ENCODE measurements at regions not wholly inside any gene's neighbourhood (a gene's known extent, or its start where the extent isn't known, plus 50 kb on each side); places are given as distances from the start of the nearest gene placed in this dataset.

DNA sequence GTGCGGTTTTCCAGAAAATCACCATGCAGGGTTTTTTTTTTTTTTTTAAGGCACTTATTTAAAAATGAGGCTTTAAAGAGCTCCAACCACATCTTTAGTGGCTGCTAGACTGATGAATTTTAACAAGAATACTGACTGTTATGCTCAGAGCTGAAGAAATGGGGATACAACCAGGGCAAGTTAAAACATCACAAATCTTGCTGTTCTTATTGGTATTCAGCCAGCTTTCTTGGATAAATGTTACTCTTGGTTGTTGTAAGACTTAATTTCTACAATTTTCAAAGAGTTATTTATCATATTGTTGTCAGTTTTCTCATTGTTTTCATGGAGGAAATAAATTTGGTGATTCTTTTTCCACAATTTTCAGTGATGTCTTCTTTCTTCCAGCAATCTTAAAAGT is 352.8 kb upstream of the FAM174A start:
- ChIA-PET CTCF (no interaction called here), POLR2A (no interaction called here)
- Mint-ChIP-seq H3K27ac (no peak overlapping the region), H3K4me1 (ENCODE audit: low read depth) (no peaks in the 10 kb centered on the region), H3K4me3 (no peak overlapping the region), H3K27me3 (no peaks in the 10 kb centered on the region), H3K36me3 (ENCODE audit: low read depth) (no peaks in the 10 kb centered on the region), H3K9me3 (no peaks in the 10 kb centered on the region)
- TF ChIP-seq, protein P1, sequence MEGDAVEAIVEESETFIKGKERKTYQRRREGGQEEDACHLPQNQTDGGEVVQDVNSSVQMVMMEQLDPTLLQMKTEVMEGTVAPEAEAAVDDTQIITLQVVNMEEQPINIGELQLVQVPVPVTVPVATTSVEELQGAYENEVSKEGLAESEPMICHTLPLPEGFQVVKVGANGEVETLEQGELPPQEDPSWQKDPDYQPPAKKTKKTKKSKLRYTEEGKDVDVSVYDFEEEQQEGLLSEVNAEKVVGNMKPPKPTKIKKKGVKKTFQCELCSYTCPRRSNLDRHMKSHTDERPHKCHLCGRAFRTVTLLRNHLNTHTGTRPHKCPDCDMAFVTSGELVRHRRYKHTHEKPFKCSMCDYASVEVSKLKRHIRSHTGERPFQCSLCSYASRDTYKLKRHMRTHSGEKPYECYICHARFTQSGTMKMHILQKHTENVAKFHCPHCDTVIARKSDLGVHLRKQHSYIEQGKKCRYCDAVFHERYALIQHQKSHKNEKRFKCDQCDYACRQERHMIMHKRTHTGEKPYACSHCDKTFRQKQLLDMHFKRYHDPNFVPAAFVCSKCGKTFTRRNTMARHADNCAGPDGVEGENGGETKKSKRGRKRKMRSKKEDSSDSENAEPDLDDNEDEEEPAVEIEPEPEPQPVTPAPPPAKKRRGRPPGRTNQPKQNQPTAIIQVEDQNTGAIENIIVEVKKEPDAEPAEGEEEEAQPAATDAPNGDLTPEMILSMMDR (IDR thresholded peaks at IDR 0.05), result no peak
- ATAC-seq, result no peak
- intact Hi-C loops (cut with micrococcal nuclease), result no loop called here
- no peak for DNase-seq

DNA sequence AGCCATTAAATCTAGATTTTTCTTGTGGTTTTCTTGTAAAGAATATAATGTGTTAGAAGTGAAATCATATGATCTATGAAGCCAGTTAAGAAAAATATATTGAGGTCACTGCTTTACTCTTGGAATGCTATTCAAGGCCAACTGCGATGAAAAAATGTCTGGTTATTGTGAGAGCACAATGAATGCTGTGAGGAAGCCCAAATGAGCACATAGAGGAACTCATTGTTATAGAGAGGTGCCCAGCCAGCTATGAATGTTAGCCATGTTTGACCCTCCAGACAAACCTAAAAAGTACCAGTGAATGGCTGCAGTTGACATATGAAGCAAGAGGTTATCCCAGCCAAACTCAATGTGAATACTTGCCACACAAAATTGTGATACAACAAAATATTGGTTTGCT is 359.8 kb upstream of the FAM174A start:
- Mint-ChIP-seq H3K36me3 (ENCODE audit: low read depth) (no peaks in the 10 kb centered on the region), H3K27ac (no peak overlapping the region), H3K27me3 (no peaks in the 10 kb centered on the region), H3K4me1 (ENCODE audit: low read depth) (no peaks in the 10 kb centered on the region), H3K9me3 (no peaks in the 10 kb centered on the region), H3K4me3 (no peak overlapping the region)
- ChIA-PET CTCF (no interaction called here), POLR2A (no interaction called here)
- no peak for ATAC-seq
- TF ChIP-seq, protein P1 (IDR thresholded peaks at IDR 0.05), result no peak
- DNase-seq, result no peak
- intact Hi-C loops (cut with micrococcal nuclease), result no loop called here

DNA sequence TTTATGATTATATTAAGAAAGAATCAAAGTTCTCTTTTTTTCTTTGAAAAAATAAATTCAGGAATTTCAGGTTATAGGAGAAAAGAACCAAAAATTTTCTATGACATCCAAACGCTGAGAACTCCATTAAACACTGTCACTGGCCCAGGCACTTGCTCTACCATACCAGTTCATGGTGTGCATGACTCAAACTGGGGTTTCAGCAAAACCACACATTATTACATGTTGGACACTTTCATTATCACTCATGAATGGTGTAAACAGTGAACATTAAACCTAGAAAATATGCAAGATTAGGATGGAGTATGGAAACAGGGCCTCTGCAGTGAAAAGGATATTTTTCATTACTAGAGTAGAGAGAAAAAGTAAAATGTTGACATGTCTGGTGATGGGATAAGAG is 369.9 kb upstream of the FAM174A start:
- TF ChIP-seq, protein P1 (IDR thresholded peaks at IDR 0.05), result no peak
- ChIA-PET CTCF (no interaction called here), POLR2A (no interaction called here)
- H3K4me1 Mint-ChIP-seq (ENCODE audit: low read depth), result peaks cover 2% of the 10 kb centered on the region
- H3K4me3 Mint-ChIP-seq, result no peak overlapping the region
- H3K36me3 Mint-ChIP-seq (ENCODE audit: low read depth), result no peaks in the 10 kb centered on the region
- H3K9me3 Mint-ChIP-seq, result peaks cover 2% of the 10 kb centered on the region
- DNase-seq, result no peak
- no peak overlapping the region for H3K27ac Mint-ChIP-seq
- no peak for ATAC-seq
- intact Hi-C loops (cut with micrococcal nuclease), result no loop called here
- no peaks in the 10 kb centered on the region for H3K27me3 Mint-ChIP-seq

DNA sequence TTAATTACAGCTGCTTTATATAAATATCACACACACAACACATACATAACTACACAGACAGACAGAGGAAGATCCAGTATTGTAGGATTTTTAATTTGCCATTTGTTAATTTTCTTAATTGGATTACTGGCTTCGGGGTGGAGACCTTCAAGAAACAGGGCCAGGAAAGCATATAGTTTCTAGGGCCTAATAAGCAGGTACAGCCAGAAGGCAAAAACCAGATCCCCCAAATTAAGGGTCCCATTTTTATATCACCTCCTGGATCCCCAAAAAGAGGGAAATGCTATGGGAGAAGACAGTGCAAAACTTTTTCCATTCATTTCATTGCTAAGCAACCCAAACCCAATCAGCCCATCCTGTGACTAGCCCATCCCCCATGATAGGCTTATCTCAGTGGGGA is 373.3 kb upstream of the FAM174A start:
- Mint-ChIP-seq H3K9me3 (peaks cover 2% of the 10 kb centered on the region), H3K4me3 (no peak overlapping the region), H3K4me1 (ENCODE audit: low read depth) (peaks cover 2% of the 10 kb centered on the region), H3K27ac (no peak overlapping the region), H3K36me3 (ENCODE audit: low read depth) (no peaks in the 10 kb centered on the region), H3K27me3 (no peaks in the 10 kb centered on the region)
- intact Hi-C loops (cut with micrococcal nuclease), result no loop called here
- DNase-seq (no peak), ATAC-seq (no peak)
- CTCF ChIA-PET, result no interaction called here
- POLR2A ChIA-PET, result no interaction called here
- TF ChIP-seq, protein P1 (IDR thresholded peaks at IDR 0.05), result no peak

DNA sequence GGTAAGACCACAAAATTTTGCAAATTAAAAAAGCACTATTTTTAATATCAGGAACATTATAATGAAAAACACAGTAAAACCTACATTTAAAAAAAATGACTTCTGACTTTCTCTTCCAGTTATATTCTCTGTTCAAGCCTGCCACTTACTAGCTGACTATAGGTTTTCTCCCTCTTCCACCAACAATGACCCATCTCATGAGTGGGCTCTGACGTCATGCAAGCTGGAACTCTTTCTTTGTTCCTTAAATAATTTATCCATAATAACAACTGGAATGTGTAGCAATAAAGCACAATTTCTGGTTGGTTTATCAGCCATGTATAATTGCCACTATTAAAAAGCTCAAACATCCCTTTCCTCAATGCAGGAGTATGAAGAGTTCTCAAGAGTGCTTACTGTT is 378.1 kb upstream of the FAM174A start:
- peaks cover 7% of the 10 kb centered on the region for H3K9me3 Mint-ChIP-seq
- H3K4me3 Mint-ChIP-seq, result no peak overlapping the region

More for the DNA sequence above, 378.1 kb upstream of the FAM174A start:
- TF ChIP-seq, protein P1 (IDR thresholded peaks at IDR 0.05), result no peak
- Mint-ChIP-seq H3K36me3 (ENCODE audit: low read depth) (no peaks in the 10 kb centered on the region), H3K27ac (no peak overlapping the region), H3K4me1 (ENCODE audit: low read depth) (no peaks in the 10 kb centered on the region), H3K27me3 (no peaks in the 10 kb centered on the region)
- DNase-seq (no peak), ATAC-seq (no peak)
- ChIA-PET POLR2A (no interaction called here), CTCF (no interaction called here)
- intact Hi-C loops (cut with micrococcal nuclease), result no loop called here

Measured in activated CD8-positive, alpha-beta T cell treated with anti-CD3 and anti-CD28 coated beads for 36 hours (primary cell).